Liver (tissue), 2 donors: ENCODE measurements at regions not wholly inside any gene's neighbourhood (a gene's known extent, or its start where the extent isn't known, plus 50 kb on each side); places are given as distances from the start of the nearest gene placed in this dataset.

Experiments
- RAD21 ChIP-seq, 2 donors: IDR thresholded peaks; 2 replicates each; pipeline ENCODE4 v1.6.1; 2016; ENCODE audit warnings: antibody characterized with exemption in 2 of 2, mild to moderate bottlenecking in 2 of 2
- TAF1 ChIP-seq: conservative IDR thresholded peaks from 2 replicates; pipeline ENCODE4 v1.6.1; 2016; ENCODE audit warnings: antibody characterized with exemption, mild to moderate bottlenecking
- donor health status: healthy.

GRCh38 chr2:5094192-5094591 is 598.0 kb upstream of the SOX11 start:
- no peak for TF ChIP-seq RAD21 (IDR thresholded peaks at IDR 0.05)
- TF ChIP-seq TAF1: no peak
